ENCODE measurements at regions not wholly inside any gene's neighbourhood (a gene's known extent, or its start where the extent isn't known, plus 50 kb on each side); places are given as distances from the start of the nearest gene placed in this dataset.

DNA sequence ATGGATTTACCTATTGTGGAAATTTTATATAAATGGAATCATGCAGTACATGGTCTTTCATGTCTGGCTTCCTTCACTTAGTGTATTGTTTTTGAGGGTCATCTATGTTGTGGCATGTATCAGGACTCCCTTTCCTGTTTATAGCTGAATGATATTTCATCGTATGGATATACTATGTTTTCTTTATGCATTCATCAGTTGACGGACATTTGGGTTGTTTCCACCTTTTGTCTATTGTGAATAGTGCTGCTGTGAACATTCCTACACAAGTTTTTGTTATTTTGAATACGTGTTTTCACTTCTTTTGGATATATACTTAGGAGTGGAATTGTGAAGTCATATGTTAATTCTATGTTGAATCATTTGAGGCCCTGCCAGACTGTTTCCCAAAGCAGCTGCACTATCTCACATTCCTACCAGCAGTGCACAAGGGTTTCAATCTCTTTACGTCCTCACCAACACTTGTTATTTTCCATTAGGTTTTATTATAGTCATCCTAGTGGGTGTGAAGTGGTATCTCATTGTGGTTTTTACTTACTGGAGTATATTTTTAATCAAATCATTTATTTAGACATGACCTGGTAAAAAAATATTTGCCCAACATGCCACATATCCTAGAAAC lies 262.7 kb downstream of the DLEU7 start:
- TF ChIP-seq, protein P1, sequence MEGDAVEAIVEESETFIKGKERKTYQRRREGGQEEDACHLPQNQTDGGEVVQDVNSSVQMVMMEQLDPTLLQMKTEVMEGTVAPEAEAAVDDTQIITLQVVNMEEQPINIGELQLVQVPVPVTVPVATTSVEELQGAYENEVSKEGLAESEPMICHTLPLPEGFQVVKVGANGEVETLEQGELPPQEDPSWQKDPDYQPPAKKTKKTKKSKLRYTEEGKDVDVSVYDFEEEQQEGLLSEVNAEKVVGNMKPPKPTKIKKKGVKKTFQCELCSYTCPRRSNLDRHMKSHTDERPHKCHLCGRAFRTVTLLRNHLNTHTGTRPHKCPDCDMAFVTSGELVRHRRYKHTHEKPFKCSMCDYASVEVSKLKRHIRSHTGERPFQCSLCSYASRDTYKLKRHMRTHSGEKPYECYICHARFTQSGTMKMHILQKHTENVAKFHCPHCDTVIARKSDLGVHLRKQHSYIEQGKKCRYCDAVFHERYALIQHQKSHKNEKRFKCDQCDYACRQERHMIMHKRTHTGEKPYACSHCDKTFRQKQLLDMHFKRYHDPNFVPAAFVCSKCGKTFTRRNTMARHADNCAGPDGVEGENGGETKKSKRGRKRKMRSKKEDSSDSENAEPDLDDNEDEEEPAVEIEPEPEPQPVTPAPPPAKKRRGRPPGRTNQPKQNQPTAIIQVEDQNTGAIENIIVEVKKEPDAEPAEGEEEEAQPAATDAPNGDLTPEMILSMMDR (IDR thresholded peaks at IDR 0.05 in 8 of 11, conservative IDR thresholded peaks at IDR 0.05 in 3 of 11) = no peak
- no peak for TF ChIP-seq POLR2A (IDR thresholded peaks at IDR 0.05)
- no peak for TF ChIP-seq POLR2AphosphoS5 (IDR thresholded peaks at IDR 0.05)
